A673 (cell line): ENCODE measurements at regions not wholly inside any gene's neighbourhood (a gene's known extent, or its start where the extent isn't known, plus 50 kb on each side); places are given as distances from the start of the nearest gene placed in this dataset.

Experiments
- CTCF ChIP-seq: fragments of 300-800, 200-600 bp; sonication (generic); conservative IDR thresholded peaks from 2 replicates; pipeline ENCODE4 v1.5.1; 2017; ENCODE audit warnings: low read depth, mild to moderate bottlenecking, antibody characterized with exemption, low read length, moderate library complexity, mixed read lengths
- EZH2 ChIP-seq: fragments of 200-600 bp; sonication (generic); IDR thresholded peaks from 2 replicates; pipeline ENCODE4 v1.6.1; 2017; ENCODE audit warnings: borderline replicate concordance, low read depth, mild to moderate bottlenecking, mixed read lengths, antibody characterized with exemption, low read length; ENCODE audit not compliant: poor library complexity, severe bottlenecking

GRCh38 chr1:222457513-222457912 lies 90.4 kb downstream of the HHIPL2 start:
- no peak for TF ChIP-seq CTCF
- TF ChIP-seq EZH2 = no peak
